Kidney epithelial cell (primary cell): ENCODE measurements at regions not wholly inside any gene's neighbourhood (a gene's known extent, or its start where the extent isn't known, plus 50 kb on each side); places are given as distances from the start of the nearest gene placed in this dataset.

Experiments
- DNase-seq: peaks from one replicate; pipeline ENCODE4 v3.0.0-alpha.2; 2010; ENCODE audit warnings: low read depth
- H3K27me3 ChIP-seq: 2 replicates; pipeline ENCODE4 v1.6.0; 2011; ENCODE audit warnings: low read length; ENCODE audit not compliant: control insufficient read depth, insufficient read depth
- H3K36me3 ChIP-seq: 2 replicates; pipeline ENCODE4 v1.5.1; 2011; ENCODE audit warnings: low read length; ENCODE audit not compliant: control insufficient read depth, insufficient read depth
- H3K4me3 ChIP-seq: 2 replicates; pipeline ENCODE4 v1.5.1; 2011; ENCODE audit warnings: low read depth, mild to moderate bottlenecking, control low read depth, low read length
- CTCF ChIP-seq: IDR thresholded peaks from 2 replicates; pipeline ENCODE4 v1.5.1; 2011; ENCODE audit warnings: mild to moderate bottlenecking, moderate library complexity, low read length, control low read depth, inconsistent platforms; ENCODE audit not compliant: insufficient read depth, poor library complexity, severe bottlenecking

GRCh38 chr6:144651234-144651633 lies 366.1 kb downstream of the UTRN start:
- DNase-seq: no peak
- Histone ChIP-seq H3K4me3 (no peak overlapping the region), H3K27me3 (no peaks in the 10 kb centered on the region), H3K36me3 (no peaks in the 10 kb centered on the region)
- no peak for TF ChIP-seq CTCF

GRCh38 chr6:144652292-144652891 lies 367.3 kb downstream of the UTRN start:
- DNase-seq: no peak
- Histone ChIP-seq H3K27me3 (no peaks in the 10 kb centered on the region), H3K36me3 (no peaks in the 10 kb centered on the region), H3K4me3 (no peak overlapping the region)
- no peak for TF ChIP-seq CTCF

GRCh38 chr6:144653885-144654505 lies 368.9 kb downstream of the UTRN start:
- Histone ChIP-seq H3K27me3 (no peaks in the 10 kb centered on the region), H3K36me3 (no peaks in the 10 kb centered on the region), H3K4me3 (no peak overlapping the region)
- no peak for DNase-seq
- TF ChIP-seq CTCF: no peak

- Histone ChIP-seq H3K4me3 (no peak overlapping the region), H3K27me3 (no peaks in the 10 kb centered on the region), H3K36me3 (no peaks in the 10 kb centered on the region)
- DNase-seq: no peak
- no peak for TF ChIP-seq CTCF
These were observed 369.4 kb downstream of the UTRN start for GRCh38 chr6:144654506-144654905.

- no peak for DNase-seq
- Histone ChIP-seq H3K36me3 (no peaks in the 10 kb centered on the region), H3K27me3 (no peaks in the 10 kb centered on the region), H3K4me3 (no peak overlapping the region)
- no peak for TF ChIP-seq CTCF
These were observed 370.2 kb downstream of the UTRN start for GRCh38 chr6:144655376-144655775.

GRCh38 chr6:144657691-144658090 lies 372.6 kb downstream of the UTRN start:
- no peaks in the 10 kb centered on the region for H3K27me3 ChIP-seq
- H3K4me3 ChIP-seq: no peak overlapping the region
- no peak for DNase-seq
- TF ChIP-seq CTCF: no peak
- H3K36me3 ChIP-seq: no peaks in the 10 kb centered on the region
